ENCODE measurements at regions not wholly inside any gene's neighbourhood (a gene's known extent, or its start where the extent isn't known, plus 50 kb on each side); places are given as distances from the start of the nearest gene placed in this dataset.

- no peak for DNase-seq
These were observed 168.2 kb upstream of the RAI14 start for GRCh38 chr5:34487956-34488355.

- DNase-seq: no peak
These were observed 167.1 kb upstream of the RAI14 start for GRCh38 chr5:34488984-34489383.

- DNase-seq: no peak
These were observed 165.4 kb upstream of the RAI14 start for GRCh38 chr5:34490506-34491250.

GRCh38 chr5:34491251-34491620 lies 164.9 kb upstream of the RAI14 start:
- no peak for DNase-seq

- no peak for DNase-seq
These were observed 161.9 kb upstream of the RAI14 start for GRCh38 chr5:34494111-34494755.

GRCh38 chr5:34495178-34495577 lies 160.9 kb upstream of the RAI14 start:
- no peak for DNase-seq

- DNase-seq: no peak
These were observed 159.9 kb upstream of the RAI14 start for GRCh38 chr5:34496260-34496691.

GRCh38 chr5:34496701-34497469 lies 159.2 kb upstream of the RAI14 start:
- DNase-seq: no peak

GRCh38 chr5:34497470-34497808 lies 158.7 kb upstream of the RAI14 start:
- DNase-seq: no peak

GRCh38 chr5:34498572-34498971 lies 157.6 kb upstream of the RAI14 start:
- no peak for DNase-seq

- no peak for DNase-seq
These were observed 157.0 kb upstream of the RAI14 start for GRCh38 chr5:34499001-34499734.

- DNase-seq: no peak
These were observed 155.8 kb upstream of the RAI14 start for GRCh38 chr5:34500236-34500847.

GRCh38 chr5:34501016-34501415 lies 155.1 kb upstream of the RAI14 start:
- no peak for DNase-seq

GRCh38 chr5:34501840-34502239 lies 154.3 kb upstream of the RAI14 start:
- no peak for DNase-seq

GRCh38 chr5:34502581-34502980 lies 153.5 kb upstream of the RAI14 start:
- no peak for DNase-seq

GRCh38 chr5:34503379-34504253 lies 152.5 kb upstream of the RAI14 start:
- DNase-seq: no peak

GRCh38 chr5:34504967-34505366 lies 151.2 kb upstream of the RAI14 start:
- no peak for DNase-seq

GRCh38 chr5:34505731-34506130 lies 150.4 kb upstream of the RAI14 start:
- no peak for DNase-seq

- DNase-seq: no peak
These were observed 148.2 kb upstream of the RAI14 start for GRCh38 chr5:34507933-34508332.

GRCh38 chr5:34509392-34509791 lies 146.7 kb upstream of the RAI14 start:
- no peak for DNase-seq

- DNase-seq: no peak
These were observed 146.1 kb upstream of the RAI14 start for GRCh38 chr5:34510002-34510401.

GRCh38 chr5:34511063-34511462 lies 145.1 kb upstream of the RAI14 start:
- DNase-seq: no peak
